HL-60 (cell line): ENCODE measurements at regions not wholly inside any gene's neighbourhood (a gene's known extent, or its start where the extent isn't known, plus 50 kb on each side); places are given as distances from the start of the nearest gene placed in this dataset.

Source experiments
- DNase-seq, 2 experiments: peaks; one replicate each; pipeline ENCODE4 v3.0.0-alpha.2; 2010 to 2020; ENCODE audit warnings: low read depth in 1 of 2, low spot score in 1 of 2
- H3K27ac ChIP-seq: fragments of 250-450 bp; sonication (Bioruptor Pico); replicated peaks from 2 replicates; pipeline ENCODE4 v1.5.1; 2020; ENCODE audit warnings: mild to moderate bottlenecking, moderate library complexity
- H3K27me3 ChIP-seq: fragments of 250-450 bp; sonication (Bioruptor Pico); 2 replicates; pipeline ENCODE4 v1.5.1; 2021; ENCODE audit warnings: mild to moderate bottlenecking, moderate library complexity; ENCODE audit not compliant: insufficient read depth, poor library complexity, severe bottlenecking
- H3K4me3 ChIP-seq: replicated peaks from 2 replicates; pipeline ENCODE4 v1.5.1; 2011; ENCODE audit warnings: mild to moderate bottlenecking, control low read depth, low read length; ENCODE audit not compliant: insufficient read depth
- CTCF ChIP-seq: IDR thresholded peaks from one replicate; pipeline ENCODE4 v1.5.1; 2011; ENCODE audit warnings: low read length, control low read depth, inconsistent platforms; ENCODE audit not compliant: insufficient read depth
- GABPA ChIP-seq: IDR thresholded peaks from 2 replicates; pipeline ENCODE4 v1.6.1; 2012; ENCODE audit warnings: low read depth
- POLR2AphosphoS5 ChIP-seq: IDR thresholded peaks from 2 replicates; pipeline ENCODE4 v1.6.1; 2012; ENCODE audit warnings: low read depth
- REST ChIP-seq: IDR thresholded peaks from 2 replicates; pipeline ENCODE4 v1.6.1; 2012; ENCODE audit warnings: low read depth; ENCODE audit not compliant: insufficient replicate concordance
- SPI1 ChIP-seq: IDR thresholded peaks from 2 replicates; pipeline ENCODE4 v1.6.1; 2012; ENCODE audit warnings: low read depth, mild to moderate bottlenecking, borderline replicate concordance

- DNase-seq: no peak
- TF ChIP-seq REST: no peak
- no peak for TF ChIP-seq POLR2AphosphoS5
- TF ChIP-seq GABPA: no peak
- no peak for TF ChIP-seq SPI1
- no peak for TF ChIP-seq CTCF
- no peak overlapping the region for H3K27ac ChIP-seq
- no peak overlapping the region for H3K4me3 ChIP-seq
- H3K27me3 ChIP-seq: no peaks in the 10 kb centered on the region
Observed at GRCh38 chr3:117532268-117532667, 822.7 kb downstream of the TUSC7 start.

- H3K27ac ChIP-seq: no peak overlapping the region
- H3K4me3 ChIP-seq: no peak overlapping the region
- no peak for DNase-seq
- no peak for TF ChIP-seq SPI1
- TF ChIP-seq GABPA: no peak
- TF ChIP-seq POLR2AphosphoS5: no peak
- no peak for TF ChIP-seq CTCF
- no peak for TF ChIP-seq REST
- no peaks in the 10 kb centered on the region for H3K27me3 ChIP-seq
Observed at GRCh38 chr3:117534138-117534537, 824.6 kb downstream of the TUSC7 start.

- no peak for DNase-seq
- TF ChIP-seq REST: no peak
- TF ChIP-seq CTCF: no peak
- no peak for TF ChIP-seq GABPA
- TF ChIP-seq POLR2AphosphoS5: no peak
- TF ChIP-seq SPI1: no peak
- H3K4me3 ChIP-seq: no peak overlapping the region
- H3K27ac ChIP-seq: no peak overlapping the region
- H3K27me3 ChIP-seq: peaks cover 2% of the 10 kb centered on the region
Observed at GRCh38 chr3:117536006-117536405, 826.4 kb downstream of the TUSC7 start.
